ENCODE measurements at regions not wholly inside any gene's neighbourhood (a gene's known extent, or its start where the extent isn't known, plus 50 kb on each side); places are given as distances from the start of the nearest gene placed in this dataset.

DNA sequence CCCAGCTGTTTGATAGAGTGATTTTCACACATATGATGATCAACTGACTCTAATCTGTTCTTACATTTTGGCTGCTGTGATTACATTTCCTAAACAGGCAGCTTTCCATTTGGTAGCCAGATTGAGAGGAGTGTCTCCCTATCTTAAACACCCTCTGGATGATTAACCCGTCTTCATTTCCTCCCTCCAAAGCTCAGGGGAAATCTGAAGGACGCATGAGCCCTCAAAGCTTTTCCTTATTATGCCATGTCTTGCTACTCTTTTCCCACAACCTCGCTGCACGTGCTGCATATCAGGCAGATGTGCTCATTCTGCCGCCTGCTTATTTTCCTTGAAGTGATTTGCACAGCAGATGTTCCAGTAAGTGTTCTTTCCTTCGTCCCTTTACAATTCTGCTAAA lies 837.4 kb downstream of the LRRTM4 start:
- H3K9me3 ChIP-seq (replicated peaks; ENCODE audit: insufficient read depth, low read length) = no peaks in the 10 kb centered on the region
- no peaks in the 10 kb centered on the region for H3K4me1 ChIP-seq (ENCODE audit: low read length)
- TF ChIP-seq, protein P1, sequence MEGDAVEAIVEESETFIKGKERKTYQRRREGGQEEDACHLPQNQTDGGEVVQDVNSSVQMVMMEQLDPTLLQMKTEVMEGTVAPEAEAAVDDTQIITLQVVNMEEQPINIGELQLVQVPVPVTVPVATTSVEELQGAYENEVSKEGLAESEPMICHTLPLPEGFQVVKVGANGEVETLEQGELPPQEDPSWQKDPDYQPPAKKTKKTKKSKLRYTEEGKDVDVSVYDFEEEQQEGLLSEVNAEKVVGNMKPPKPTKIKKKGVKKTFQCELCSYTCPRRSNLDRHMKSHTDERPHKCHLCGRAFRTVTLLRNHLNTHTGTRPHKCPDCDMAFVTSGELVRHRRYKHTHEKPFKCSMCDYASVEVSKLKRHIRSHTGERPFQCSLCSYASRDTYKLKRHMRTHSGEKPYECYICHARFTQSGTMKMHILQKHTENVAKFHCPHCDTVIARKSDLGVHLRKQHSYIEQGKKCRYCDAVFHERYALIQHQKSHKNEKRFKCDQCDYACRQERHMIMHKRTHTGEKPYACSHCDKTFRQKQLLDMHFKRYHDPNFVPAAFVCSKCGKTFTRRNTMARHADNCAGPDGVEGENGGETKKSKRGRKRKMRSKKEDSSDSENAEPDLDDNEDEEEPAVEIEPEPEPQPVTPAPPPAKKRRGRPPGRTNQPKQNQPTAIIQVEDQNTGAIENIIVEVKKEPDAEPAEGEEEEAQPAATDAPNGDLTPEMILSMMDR (IDR thresholded peaks at IDR 0.05; ENCODE audit: low read length) = no peak
- TF ChIP-seq EZH2 (optimal IDR thresholded peaks at IDR 0.05; ENCODE audit: low read depth, low read length) (no peak), EZH2phosphoT487 (IDR thresholded peaks at IDR 0.05; ENCODE audit: low read length) (no peak)
- H3K9me2 ChIP-seq (replicated peaks; ENCODE audit: insufficient read depth, low read length) = no peaks in the 10 kb centered on the region
- no peak overlapping the region for H3K4me3 ChIP-seq (ENCODE audit: low read length)
- H3K27ac ChIP-seq (ENCODE audit: low read length) = no peak overlapping the region
- H2AFZ ChIP-seq (ENCODE audit: low read length) = no peak overlapping the region
- no peak for DNase-seq
- H3K27me3 ChIP-seq (replicated peaks; ENCODE audit: insufficient read depth, low read length) = no peaks in the 10 kb centered on the region
- H3K4me2 ChIP-seq (ENCODE audit: low read depth, low read length) = no peak overlapping the region
- no peaks in the 10 kb centered on the region for H4K20me1 ChIP-seq (ENCODE audit: insufficient read depth, low read length)
- no peaks in the 10 kb centered on the region for H3K79me2 ChIP-seq (ENCODE audit: low read length)
- H3K9ac ChIP-seq (ENCODE audit: low read length) = no peak overlapping the region
- no peaks in the 10 kb centered on the region for H3K36me3 ChIP-seq (replicated peaks; ENCODE audit: insufficient read depth, low read length)
- no peaks in the 10 kb centered on the region for H3F3A ChIP-seq (ENCODE audit: insufficient read depth, low read length)

DNA sequence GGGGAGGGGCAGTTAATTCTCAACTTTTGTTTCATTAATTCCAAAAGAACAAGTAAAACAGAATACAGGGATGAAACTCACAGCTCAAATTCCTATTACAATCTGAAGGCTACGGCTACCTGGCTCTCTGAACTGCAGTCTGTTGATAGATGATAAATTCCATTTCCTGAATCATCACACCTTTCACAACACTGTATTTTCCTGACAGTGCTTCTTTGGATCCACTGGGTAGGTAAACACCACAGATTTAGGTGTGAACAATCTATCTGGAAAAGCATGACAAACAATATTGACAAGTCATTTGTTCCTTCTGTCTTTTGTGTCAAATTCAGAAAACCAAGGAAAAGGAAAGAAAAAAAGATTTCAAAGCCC lies 843.2 kb downstream of the LRRTM4 start:
- no peak overlapping the region for H3K27ac ChIP-seq (ENCODE audit: low read length)
- no peak overlapping the region for H3K9ac ChIP-seq (ENCODE audit: low read length)
- no peaks in the 10 kb centered on the region for H3K27me3 ChIP-seq (replicated peaks; ENCODE audit: insufficient read depth, low read length)
- H3K79me2 ChIP-seq (ENCODE audit: low read length) = no peaks in the 10 kb centered on the region
- H3F3A ChIP-seq (ENCODE audit: insufficient read depth, low read length) = no peaks in the 10 kb centered on the region
- TF ChIP-seq EZH2 (optimal IDR thresholded peaks at IDR 0.05; ENCODE audit: low read depth, low read length) (no peak), EZH2phosphoT487 (IDR thresholded peaks at IDR 0.05; ENCODE audit: low read length) (no peak)
- no peaks in the 10 kb centered on the region for H3K4me1 ChIP-seq (ENCODE audit: low read length)
- no peaks in the 10 kb centered on the region for H3K9me2 ChIP-seq (replicated peaks; ENCODE audit: insufficient read depth, low read length)
- no peak overlapping the region for H3K4me2 ChIP-seq (ENCODE audit: low read depth, low read length)
- DNase-seq = no peak
- no peak overlapping the region for H3K4me3 ChIP-seq (ENCODE audit: low read length)
- H3K36me3 ChIP-seq (replicated peaks; ENCODE audit: insufficient read depth, low read length) = no peaks in the 10 kb centered on the region
- H4K20me1 ChIP-seq (ENCODE audit: insufficient read depth, low read length) = no peaks in the 10 kb centered on the region
- no peaks in the 10 kb centered on the region for H3K9me3 ChIP-seq (replicated peaks; ENCODE audit: insufficient read depth, low read length)
- no peak overlapping the region for H2AFZ ChIP-seq (ENCODE audit: low read length)

DNA sequence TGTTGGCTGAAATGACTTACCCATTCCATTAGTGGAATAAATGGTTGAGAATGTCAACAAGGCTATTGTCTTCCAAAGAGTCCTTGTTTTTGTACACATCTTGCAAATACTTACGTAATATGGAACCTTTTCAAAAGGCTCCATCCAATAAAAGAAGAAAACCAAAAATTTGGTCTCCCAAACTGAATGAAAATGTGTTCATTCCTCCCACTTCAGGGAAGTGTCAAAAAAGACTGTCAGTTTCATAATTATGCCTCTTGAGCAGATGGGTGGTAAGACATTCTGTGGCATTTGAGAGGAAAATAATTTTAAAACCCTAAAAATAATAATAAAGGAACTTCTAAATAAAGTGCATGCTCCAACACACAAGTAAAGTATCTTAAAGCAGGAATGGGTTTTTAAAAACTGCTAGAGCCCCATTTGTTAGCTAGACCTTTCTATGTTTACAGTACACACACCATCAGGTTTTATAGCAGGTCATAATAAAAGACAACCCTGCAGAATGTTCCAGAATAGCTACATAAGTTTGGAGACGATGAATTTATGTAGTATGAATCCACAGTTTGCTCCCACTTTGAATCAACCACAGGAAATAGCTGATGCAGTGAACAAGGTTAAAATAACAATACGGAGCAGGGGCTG lies 843.7 kb downstream of the LRRTM4 start:
- H3F3A ChIP-seq (ENCODE audit: insufficient read depth, low read length) = no peaks in the 10 kb centered on the region
- H3K9me3 ChIP-seq (replicated peaks; ENCODE audit: insufficient read depth, low read length) = no peaks in the 10 kb centered on the region
- no peaks in the 10 kb centered on the region for H3K36me3 ChIP-seq (replicated peaks; ENCODE audit: insufficient read depth, low read length)
- no peak overlapping the region for H3K4me2 ChIP-seq (ENCODE audit: low read depth, low read length)
- no peaks in the 10 kb centered on the region for H4K20me1 ChIP-seq (ENCODE audit: insufficient read depth, low read length)
- H3K4me1 ChIP-seq (ENCODE audit: low read length) = no peaks in the 10 kb centered on the region
- no peak overlapping the region for H3K27ac ChIP-seq (ENCODE audit: low read length)
- H3K79me2 ChIP-seq (ENCODE audit: low read length) = no peaks in the 10 kb centered on the region
- DNase-seq = no peak
- no peaks in the 10 kb centered on the region for H3K9me2 ChIP-seq (replicated peaks; ENCODE audit: insufficient read depth, low read length)
- H3K27me3 ChIP-seq (replicated peaks; ENCODE audit: insufficient read depth, low read length) = no peaks in the 10 kb centered on the region
- no peak overlapping the region for H3K9ac ChIP-seq (ENCODE audit: low read length)
- TF ChIP-seq EZH2phosphoT487 (IDR thresholded peaks at IDR 0.05; ENCODE audit: low read length) (no peak), EZH2 (optimal IDR thresholded peaks at IDR 0.05; ENCODE audit: low read depth, low read length) (no peak)
- TF ChIP-seq, protein P1 (IDR thresholded peaks at IDR 0.05; ENCODE audit: low read length) = no peak
- H3K4me3 ChIP-seq (ENCODE audit: low read length) = no peak overlapping the region
- H2AFZ ChIP-seq (ENCODE audit: low read length) = no peak overlapping the region

DNA sequence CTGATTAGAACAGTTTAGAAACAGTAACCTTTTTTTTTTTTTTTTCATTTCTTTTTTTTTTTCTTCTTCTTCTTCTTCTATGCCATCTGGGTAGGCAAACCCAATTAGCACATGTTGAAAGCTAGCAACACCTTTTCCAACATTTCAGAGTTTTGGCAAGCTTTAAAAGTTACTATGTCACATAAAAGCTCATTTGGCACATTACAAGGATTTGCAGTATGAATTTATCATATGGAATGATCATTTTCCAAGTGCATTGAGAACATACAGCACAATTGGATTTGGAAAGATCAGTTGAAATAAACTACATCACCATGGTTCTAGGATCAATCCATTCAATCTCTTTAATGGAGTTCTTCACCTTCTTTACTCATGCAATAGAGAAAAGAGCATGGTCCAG lies 847.0 kb downstream of the LRRTM4 start:
- H3K36me3 ChIP-seq (replicated peaks; ENCODE audit: insufficient read depth, low read length) = no peaks in the 10 kb centered on the region
- H3K27ac ChIP-seq (ENCODE audit: low read length) = no peak overlapping the region
- no peaks in the 10 kb centered on the region for H4K20me1 ChIP-seq (ENCODE audit: insufficient read depth, low read length)
- no peak overlapping the region for H2AFZ ChIP-seq (ENCODE audit: low read length)
- no peak for DNase-seq
- H3K4me3 ChIP-seq (ENCODE audit: low read length) = no peak overlapping the region
- no peaks in the 10 kb centered on the region for H3K9me2 ChIP-seq (replicated peaks; ENCODE audit: insufficient read depth, low read length)
- H3K79me2 ChIP-seq (ENCODE audit: low read length) = no peaks in the 10 kb centered on the region
- H3K9me3 ChIP-seq (replicated peaks; ENCODE audit: insufficient read depth, low read length) = no peaks in the 10 kb centered on the region
- H3K4me1 ChIP-seq (ENCODE audit: low read length) = no peaks in the 10 kb centered on the region
- no peak overlapping the region for H3K4me2 ChIP-seq (ENCODE audit: low read depth, low read length)
- no peaks in the 10 kb centered on the region for H3K27me3 ChIP-seq (replicated peaks; ENCODE audit: insufficient read depth, low read length)
- H3K9ac ChIP-seq (ENCODE audit: low read length) = no peak overlapping the region
- TF ChIP-seq EZH2 (optimal IDR thresholded peaks at IDR 0.05; ENCODE audit: low read depth, low read length) (no peak), EZH2phosphoT487 (IDR thresholded peaks at IDR 0.05; ENCODE audit: low read length) (no peak)
- TF ChIP-seq, protein P1 (IDR thresholded peaks at IDR 0.05; ENCODE audit: low read length) = no peak
- H3F3A ChIP-seq (ENCODE audit: insufficient read depth, low read length) = no peaks in the 10 kb centered on the region
